Thyroid gland (tissue), 4 donors: ENCODE measurements at regions not wholly inside any gene's neighbourhood (a gene's known extent, or its start where the extent isn't known, plus 50 kb on each side); places are given as distances from the start of the nearest gene placed in this dataset.

ENCODE experiments used
- CTCF ChIP-seq, 6 experiments: fragments of 200-600 bp in 3 of 6; fragments of 450-650 bp in 3 of 6; sonication (generic) in 3 of 6; IDR thresholded peaks; one replicate each; pipeline ENCODE4 v1.5.1; 2016 to 2019; ENCODE audit warnings: antibody characterized with exemption in 6 of 6, mild to moderate bottlenecking in 2 of 6, inconsistent platforms in 1 of 6, moderate library complexity in 1 of 6
- POLR2A ChIP-seq, 2 donors: fragments of 450-650 bp; IDR thresholded peaks; one replicate each; pipeline ENCODE4 v1.6.1; 2017; ENCODE audit warnings: antibody characterized with exemption in 2 of 2, mild to moderate bottlenecking in 2 of 2, moderate library complexity in 1 of 2

DNA sequence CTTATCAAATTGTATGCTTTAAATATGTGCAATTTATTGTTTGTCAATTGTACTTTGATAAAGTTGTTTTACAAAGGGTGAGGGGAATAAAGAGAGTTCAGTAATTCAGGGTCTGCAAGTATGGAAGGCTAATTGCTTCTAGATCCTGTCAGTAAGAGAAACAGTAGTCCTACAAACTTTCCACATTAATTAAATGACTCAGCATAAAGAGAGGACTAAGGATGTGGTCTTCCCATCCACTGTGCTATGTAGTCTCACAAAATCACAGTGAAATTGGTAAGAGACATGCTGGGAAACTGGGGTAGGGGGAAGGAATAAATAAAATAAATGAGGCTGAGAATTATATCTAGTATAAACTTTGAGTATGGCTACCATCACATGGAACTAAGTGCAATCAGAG, 130.2 kb upstream of the PKP2 start:
- no peak for TF ChIP-seq CTCF (IDR thresholded peaks at IDR 0.05)
- no peak for TF ChIP-seq POLR2A (IDR thresholded peaks at IDR 0.05)
